Kidney glomerular epithelial cell (primary cell): ENCODE measurements at regions not wholly inside any gene's neighbourhood (a gene's known extent, or its start where the extent isn't known, plus 50 kb on each side); places are given as distances from the start of the nearest gene placed in this dataset.
"Not testable (repeated sequence)": the region's sequence is repeated elsewhere in the genome, so short reads cannot be mapped to it uniquely, and the experiment has no call there.

Source experiments
- DNase-seq: peaks from one replicate; lab custom pipeline; 2025; lab: John Stamatoyannopoulos, UW

DNA sequence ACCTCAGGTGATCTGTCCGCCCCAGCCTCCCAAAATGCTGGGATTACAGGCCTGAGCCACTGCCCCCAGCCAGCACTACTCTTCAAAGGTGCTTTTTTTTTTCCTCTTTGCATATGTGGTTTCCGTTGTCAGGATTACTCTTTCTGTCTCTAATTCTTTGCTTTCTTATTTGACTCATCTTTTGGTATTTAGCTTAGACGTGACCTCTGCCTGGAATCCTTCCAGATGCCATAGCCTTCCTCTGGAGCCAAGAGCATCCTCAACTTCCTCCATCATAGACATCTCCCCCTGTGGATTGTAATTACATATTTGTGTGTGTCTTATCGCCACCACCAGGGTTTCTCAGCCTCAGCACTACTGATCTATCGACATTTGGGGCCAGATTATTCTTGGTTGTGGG is 84.4 kb upstream of the XYLT1 start:
- no peak for DNase-seq

DNA sequence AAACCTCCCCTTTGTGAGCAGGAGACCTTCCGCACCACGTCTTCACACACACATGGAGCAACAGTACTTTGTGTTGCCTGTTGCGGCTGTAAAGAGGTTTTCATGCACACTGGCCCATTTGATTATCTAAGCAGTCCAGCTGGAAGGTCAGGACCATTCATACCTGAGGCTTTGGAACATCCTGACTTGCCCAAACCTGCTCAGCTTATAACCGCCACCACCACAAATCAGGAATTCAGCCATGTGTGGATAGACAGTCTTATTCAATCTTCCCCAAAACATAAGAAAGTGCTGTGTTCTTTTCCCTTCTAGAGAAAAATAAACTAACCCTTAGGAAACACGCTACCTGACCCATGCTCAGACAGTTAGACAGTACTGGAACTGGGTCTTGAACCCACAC is 81.6 kb upstream of the XYLT1 start:
- no peak for DNase-seq

GRCh38 chr16:17551682-17552081 is 80.9 kb upstream of the XYLT1 start:
- DNase-seq: not testable (repeated sequence)

GRCh38 chr16:17548825-17549224 is 78.1 kb upstream of the XYLT1 start:
- DNase-seq: no peak

GRCh38 chr16:17544785-17545184 is 74.0 kb upstream of the XYLT1 start:
- no peak for DNase-seq

- DNase-seq: no peak
Measured at GRCh38 chr16:17544304-17544703, 73.5 kb upstream of the XYLT1 start.

DNA sequence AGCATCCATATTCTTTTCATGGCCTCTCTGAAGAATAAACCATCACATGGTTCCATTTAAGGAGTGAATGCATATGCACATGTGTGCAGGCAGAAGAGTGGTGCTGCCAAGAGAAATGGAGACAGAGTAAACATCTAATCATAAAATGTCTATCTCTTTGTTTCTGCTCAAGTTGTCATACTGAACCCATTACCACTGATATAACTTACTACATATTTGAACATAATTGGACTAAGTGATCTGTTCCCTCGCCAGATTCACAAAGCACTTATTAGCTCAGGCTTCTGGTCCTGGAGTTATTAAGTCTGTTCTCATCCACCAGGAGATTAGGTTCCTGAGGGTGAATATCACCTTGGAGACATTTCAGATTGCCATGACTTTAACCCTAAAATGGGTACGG is 72.3 kb upstream of the XYLT1 start:
- no peak for DNase-seq

DNA sequence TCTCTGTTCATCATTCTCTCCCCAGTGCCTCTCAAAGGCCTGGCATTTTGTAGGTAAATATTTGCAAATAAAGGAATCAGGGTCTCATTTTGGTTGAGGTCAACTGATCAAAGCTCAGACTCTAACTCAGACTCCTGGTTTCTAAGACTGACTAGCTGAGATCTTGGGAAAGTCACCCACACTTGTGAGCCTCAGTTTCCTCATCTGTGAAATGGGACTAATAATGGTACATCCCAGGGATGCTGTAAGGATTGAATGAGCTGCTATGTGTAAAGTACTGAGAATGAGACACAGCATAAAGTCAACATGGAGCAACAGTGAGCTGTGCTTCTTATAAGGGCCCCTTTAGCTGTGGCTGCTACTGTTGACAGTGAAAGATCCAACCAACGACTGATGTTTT is 70.6 kb upstream of the XYLT1 start:
- no peak for DNase-seq

DNA sequence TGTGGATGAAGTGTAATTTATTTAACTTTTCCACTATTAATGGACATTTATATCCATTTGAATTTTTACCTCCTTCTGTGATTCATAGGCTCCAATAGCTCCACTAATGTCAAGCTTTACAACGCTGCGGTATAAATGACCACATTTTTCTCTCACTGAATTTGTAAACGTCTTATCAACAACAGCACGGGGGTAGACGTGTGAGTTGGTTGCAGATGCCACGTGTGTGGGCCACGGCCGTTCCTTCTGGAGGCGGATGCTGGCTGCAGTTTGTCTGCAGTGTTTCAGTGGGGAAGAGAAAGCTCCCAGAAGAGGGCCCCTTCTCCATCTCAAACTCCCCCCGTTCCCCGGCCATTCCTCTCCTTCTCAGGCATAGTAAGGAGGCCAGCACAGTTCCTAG is 68.2 kb upstream of the XYLT1 start:
- no peak for DNase-seq

GRCh38 chr16:17532338-17532995 is 61.7 kb upstream of the XYLT1 start:
- DNase-seq: no peak

- DNase-seq: no peak
Measured at GRCh38 chr16:17529982-17530760, 59.4 kb upstream of the XYLT1 start.

DNA sequence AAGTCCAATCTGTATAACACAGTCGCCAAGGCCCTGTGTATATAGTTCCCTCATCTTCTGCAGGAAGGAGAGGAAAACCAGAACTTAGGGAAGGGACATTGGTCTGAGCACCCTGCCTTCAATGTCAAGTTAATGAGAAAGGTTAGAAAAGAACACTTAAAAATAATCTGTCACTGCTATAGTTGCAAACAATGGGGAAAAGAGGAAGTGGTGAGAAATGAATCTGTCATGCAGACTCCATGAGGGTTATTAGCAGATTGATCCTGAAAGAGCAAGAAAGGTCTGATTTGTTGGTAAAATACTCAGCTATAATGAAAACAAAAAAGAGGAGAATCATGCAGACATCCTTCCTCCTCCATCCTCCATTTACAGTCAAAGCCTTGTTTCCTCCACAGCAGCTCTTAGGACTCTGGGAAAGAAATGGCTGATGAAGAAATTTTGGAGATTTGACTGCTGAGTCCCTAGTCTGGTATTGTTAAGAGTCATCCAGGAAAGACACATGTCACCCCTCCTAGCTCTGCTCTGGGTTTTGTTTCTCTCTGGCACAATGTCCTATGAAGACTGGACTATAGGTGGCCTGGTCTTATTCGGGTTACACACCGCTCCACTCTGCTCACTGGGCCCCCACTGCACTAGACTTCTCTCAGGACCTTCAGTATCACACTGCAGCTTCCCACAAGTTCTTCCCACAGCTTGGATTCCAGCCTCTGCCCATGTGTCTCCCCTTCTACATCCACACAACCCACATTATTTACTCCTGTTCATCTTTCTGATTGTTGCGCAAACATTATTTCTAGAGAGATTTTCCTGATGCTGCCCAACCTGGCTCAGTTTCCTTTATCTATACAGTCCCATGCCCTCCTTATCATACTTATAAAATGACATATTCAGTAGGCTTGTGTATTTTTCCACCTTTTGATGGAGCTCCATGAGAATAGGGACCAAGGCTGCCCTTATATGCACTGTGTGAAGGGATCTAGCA is 56.5 kb upstream of the XYLT1 start:
- DNase-seq: no peak

DNA sequence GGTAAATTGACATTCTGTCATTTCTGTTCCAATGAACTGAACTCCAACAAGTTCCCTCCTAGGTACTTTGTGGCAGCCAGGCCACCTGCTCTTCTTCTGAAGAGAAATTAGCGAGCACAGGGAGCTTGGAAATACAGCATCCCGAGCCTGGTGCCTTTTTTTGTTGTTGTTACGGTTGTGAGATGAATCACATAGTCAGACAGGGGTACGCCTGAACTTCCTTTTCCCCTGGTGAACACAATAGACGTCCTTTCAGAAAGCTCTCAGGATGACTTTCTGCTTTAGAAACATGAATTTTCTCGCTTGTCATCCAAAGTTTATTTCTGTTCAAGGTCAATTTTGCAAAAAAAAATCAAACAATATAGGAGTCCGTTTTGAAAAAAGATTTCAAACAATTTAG is 53.9 kb upstream of the XYLT1 start:
- DNase-seq: no peak

DNA sequence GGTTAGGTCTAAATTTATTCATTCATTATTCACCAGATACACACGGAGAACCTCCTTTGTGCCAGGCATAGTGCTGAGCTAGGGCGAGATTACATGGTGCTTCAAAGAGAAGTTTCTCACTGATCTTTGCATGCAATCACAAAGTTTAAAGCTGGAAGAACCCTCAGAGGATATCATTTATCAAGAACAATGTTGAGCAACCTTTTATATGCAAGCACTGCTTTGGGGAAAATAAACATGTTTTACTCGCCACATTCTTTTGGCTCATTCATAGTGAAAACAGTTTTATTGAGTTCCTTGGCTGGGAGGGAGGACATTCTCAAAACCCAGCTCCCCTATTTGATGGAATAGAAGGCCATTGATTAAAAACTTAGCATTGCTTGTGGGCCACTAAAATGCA is 49.8 kb upstream of the XYLT1 start:
- DNase-seq: no peak
